Caco-2 (cell line): ENCODE measurements at regions not wholly inside any gene's neighbourhood (a gene's known extent, or its start where the extent isn't known, plus 50 kb on each side); places are given as distances from the start of the nearest gene placed in this dataset.

Source experiments
- BruUV-seq: library from RNA; stranded (reverse); fragments of 400-500 nt; replicated peaks from 2 replicates; lab custom pipeline; 2021; lab: Mats Ljungman, UMichigan
- CTCF ChIA-PET: fragments of 300-600 bp; sonication (Branson Sonifier 250); formaldehyde crosslinking; loops from one replicate; lab custom pipeline; 2022; ENCODE audit warnings: antibody characterized with exemption; lab: Charles Lee
- POLR2A ChIA-PET: fragments of 300-600 bp; sonication (Branson Sonifier 250); formaldehyde crosslinking; loops from one replicate; lab custom pipeline; 2022; ENCODE audit warnings: antibody characterized with exemption; lab: Charles Lee
- DNase-seq, 2 experiments: peaks; one replicate each; pipeline versions ENCODE4 v3.0.0 to v3.0.0-alpha.2; 2020 to 2022
- H3K27me3 ChIP-seq: replicated peaks from 2 replicates; pipeline ENCODE4 v1.6.0; 2011; ENCODE audit warnings: low read length; ENCODE audit not compliant: control insufficient read depth, insufficient read depth
- H3K36me3 ChIP-seq: 2 replicates; pipeline ENCODE4 v1.5.1; 2011; ENCODE audit warnings: low read length; ENCODE audit not compliant: control insufficient read depth, insufficient read depth
- H3K4me1 ChIP-seq: fragments of 250-450 bp; sonication (Bioruptor Pico); 2 replicates; pipeline ENCODE4 v1.5.1; 2020; ENCODE audit warnings: mild to moderate bottlenecking
- H3K4me3 ChIP-seq: 2 replicates; pipeline ENCODE4 v1.5.1; 2011; ENCODE audit warnings: low read depth, mild to moderate bottlenecking, control low read depth, low read length
- H3K9me3 ChIP-seq: fragments of 250-450 bp; sonication (Bioruptor Pico); 2 replicates; pipeline ENCODE4 v1.5.1; 2020; ENCODE audit warnings: mild to moderate bottlenecking, moderate library complexity
- H3K27ac Mint-ChIP-seq: one replicate; pipeline ENCODE4 v1.8.0; 2022; ENCODE audit warnings: mixed read lengths; ENCODE audit not compliant: unreplicated experiment
- H3K27me3 Mint-ChIP-seq: one replicate; pipeline ENCODE4 v1.8.0; 2022; ENCODE audit warnings: mixed read lengths; ENCODE audit not compliant: insufficient read depth, unreplicated experiment
- H3K36me3 Mint-ChIP-seq: one replicate; pipeline ENCODE4 v1.8.0; 2022; ENCODE audit warnings: mild to moderate bottlenecking, mixed read lengths; ENCODE audit not compliant: insufficient read depth, unreplicated experiment
- H3K4me1 Mint-ChIP-seq: one replicate; pipeline ENCODE4 v1.8.0; 2022; ENCODE audit warnings: low read depth, mixed read lengths; ENCODE audit not compliant: unreplicated experiment
- H3K4me3 Mint-ChIP-seq: one replicate; pipeline ENCODE4 v1.8.0; 2022; ENCODE audit warnings: mild to moderate bottlenecking, moderate library complexity, mixed read lengths; ENCODE audit not compliant: unreplicated experiment
- H3K9me3 Mint-ChIP-seq: one replicate; pipeline ENCODE4 v1.8.0; 2022; ENCODE audit warnings: mixed read lengths; ENCODE audit not compliant: unreplicated experiment
- intact Hi-C: fragments of 100-400 bp; cut with micrococcal nuclease; formaldehyde crosslinking; loops from one replicate; pipeline ENCODE4 v1.10.0; 2022; ENCODE audit not compliant: unreplicated experiment
- TF ChIP-seq, protein P1 (sequence below), 2 experiments: fragments of 200-600 bp in 1 of 2; IDR thresholded peaks; 1 replicate in 1 of 2; 2 replicates in 1 of 2; pipeline versions ENCODE4 v1.5.1 to v1.8.0; 2011 to 2022; ENCODE audit warnings: antibody characterized with exemption in 1 of 2, control low read depth in 1 of 2, inconsistent platforms in 1 of 2, low read depth in 1 of 2, low read length in 1 of 2, mild to moderate bottlenecking in 1 of 2, moderate library complexity in 1 of 2; ENCODE audit not compliant: insufficient read depth in 1 of 2, severe bottlenecking in 1 of 2, unreplicated experiment in 1 of 2

DNA sequence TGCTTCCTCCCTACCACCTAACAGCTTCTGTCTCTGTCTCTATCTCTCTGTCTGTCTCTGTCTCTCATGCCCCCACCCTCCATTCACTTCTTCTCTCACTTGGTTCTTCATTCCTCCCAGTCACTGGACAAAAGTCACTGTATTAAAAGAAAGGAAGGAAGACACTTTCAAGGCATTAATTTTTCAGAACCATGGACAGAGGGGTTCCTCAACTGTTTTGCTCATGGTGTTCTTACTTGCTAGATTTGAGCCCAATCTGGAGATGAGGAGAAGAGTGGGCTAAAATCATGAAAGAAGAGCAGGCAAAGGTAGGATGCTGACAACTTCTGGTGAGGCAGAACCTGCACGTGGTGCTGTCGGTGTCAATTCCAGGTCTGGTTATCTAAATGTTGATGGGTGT, 116.7 kb upstream of the LARGE1 start:
- intact Hi-C loops: no loop called here
- TF ChIP-seq, protein P1, sequence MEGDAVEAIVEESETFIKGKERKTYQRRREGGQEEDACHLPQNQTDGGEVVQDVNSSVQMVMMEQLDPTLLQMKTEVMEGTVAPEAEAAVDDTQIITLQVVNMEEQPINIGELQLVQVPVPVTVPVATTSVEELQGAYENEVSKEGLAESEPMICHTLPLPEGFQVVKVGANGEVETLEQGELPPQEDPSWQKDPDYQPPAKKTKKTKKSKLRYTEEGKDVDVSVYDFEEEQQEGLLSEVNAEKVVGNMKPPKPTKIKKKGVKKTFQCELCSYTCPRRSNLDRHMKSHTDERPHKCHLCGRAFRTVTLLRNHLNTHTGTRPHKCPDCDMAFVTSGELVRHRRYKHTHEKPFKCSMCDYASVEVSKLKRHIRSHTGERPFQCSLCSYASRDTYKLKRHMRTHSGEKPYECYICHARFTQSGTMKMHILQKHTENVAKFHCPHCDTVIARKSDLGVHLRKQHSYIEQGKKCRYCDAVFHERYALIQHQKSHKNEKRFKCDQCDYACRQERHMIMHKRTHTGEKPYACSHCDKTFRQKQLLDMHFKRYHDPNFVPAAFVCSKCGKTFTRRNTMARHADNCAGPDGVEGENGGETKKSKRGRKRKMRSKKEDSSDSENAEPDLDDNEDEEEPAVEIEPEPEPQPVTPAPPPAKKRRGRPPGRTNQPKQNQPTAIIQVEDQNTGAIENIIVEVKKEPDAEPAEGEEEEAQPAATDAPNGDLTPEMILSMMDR (IDR thresholded peaks at IDR 0.05; ENCODE audit: insufficient read depth in 1 of 2, low read depth in 1 of 2, low read length in 1 of 2, severe bottlenecking in 1 of 2, unreplicated experiment in 1 of 2): no peak
- Mint-ChIP-seq H3K27ac (no peak overlapping the region), H3K36me3 (no peaks in the 10 kb centered on the region), H3K4me1 (no peaks in the 10 kb centered on the region), H3K27me3 (peaks cover 5% of the 10 kb centered on the region), H3K4me3 (no peak overlapping the region), H3K9me3 (no peaks in the 10 kb centered on the region)
- no peaks in the 10 kb centered on the region for H3K36me3 ChIP-seq
- H3K4me1 ChIP-seq: no peaks in the 10 kb centered on the region
- no peaks in the 10 kb centered on the region for H3K27me3 ChIP-seq
- no TSS peak for BruUV-seq
- H3K9me3 ChIP-seq: no peaks in the 10 kb centered on the region
- no peak for DNase-seq
- ChIA-PET POLR2A (no interaction called here), CTCF (no interaction called here)
- H3K4me3 ChIP-seq: no peak overlapping the region

DNA sequence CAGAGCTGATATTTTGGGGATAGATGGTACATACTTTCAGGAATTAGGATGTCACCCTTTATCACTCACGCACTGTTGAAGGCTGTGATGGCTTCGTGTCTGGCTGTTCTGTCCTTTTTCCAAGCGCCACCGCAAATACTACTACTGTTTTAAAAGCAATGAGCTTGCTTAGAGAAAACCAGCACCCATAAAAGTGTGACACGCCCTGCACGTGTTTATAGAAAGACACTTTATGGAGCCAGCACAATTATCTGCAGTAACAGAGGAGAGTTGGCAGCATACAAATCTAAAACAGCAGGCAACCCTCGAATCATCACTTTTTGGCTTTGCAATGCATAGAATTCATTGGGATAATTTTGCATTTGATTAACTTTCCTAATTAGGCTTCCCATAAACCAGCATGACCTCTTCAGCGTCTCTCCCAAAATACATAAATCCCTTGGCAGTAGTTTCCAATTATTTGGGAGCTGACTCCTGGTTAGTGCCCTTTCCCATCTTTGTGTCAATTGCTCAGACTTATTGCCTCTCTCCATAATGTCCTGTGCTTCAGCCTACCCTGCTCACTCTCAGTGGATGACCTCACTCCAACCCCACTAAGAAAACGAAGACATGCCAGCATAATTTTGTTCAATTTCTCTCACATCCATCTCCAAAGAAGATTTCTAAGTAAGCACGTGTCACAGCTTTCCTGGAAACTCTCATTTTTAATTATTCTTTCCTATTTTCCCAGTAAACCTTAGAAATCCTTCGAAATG, 118.7 kb upstream of the LARGE1 start:
- DNase-seq: no peak
- H3K36me3 ChIP-seq: no peaks in the 10 kb centered on the region
- H3K4me1 ChIP-seq: no peaks in the 10 kb centered on the region
- no peaks in the 10 kb centered on the region for H3K9me3 ChIP-seq
- H3K27ac Mint-ChIP-seq: no peak overlapping the region
- no peaks in the 10 kb centered on the region for H3K9me3 Mint-ChIP-seq
- peaks cover 5% of the 10 kb centered on the region for H3K27me3 Mint-ChIP-seq
- H3K4me3 Mint-ChIP-seq: no peak overlapping the region
- no peaks in the 10 kb centered on the region for H3K36me3 Mint-ChIP-seq
- H3K27me3 ChIP-seq: no peaks in the 10 kb centered on the region
- intact Hi-C loops: no loop called here
- BruUV-seq: no TSS peak
- CTCF ChIA-PET: no interaction called here
- TF ChIP-seq, protein P1 (IDR thresholded peaks at IDR 0.05; ENCODE audit: insufficient read depth in 1 of 2, low read depth in 1 of 2, low read length in 1 of 2, severe bottlenecking in 1 of 2, unreplicated experiment in 1 of 2): no peak
- no peak overlapping the region for H3K4me3 ChIP-seq
- H3K4me1 Mint-ChIP-seq: no peaks in the 10 kb centered on the region
- POLR2A ChIA-PET: interaction anchor here (0.6 kb wide), 1 partner anchor 87 kb away, joined by 3 read pairs; no protein-coding TSS in a partner anchor

DNA sequence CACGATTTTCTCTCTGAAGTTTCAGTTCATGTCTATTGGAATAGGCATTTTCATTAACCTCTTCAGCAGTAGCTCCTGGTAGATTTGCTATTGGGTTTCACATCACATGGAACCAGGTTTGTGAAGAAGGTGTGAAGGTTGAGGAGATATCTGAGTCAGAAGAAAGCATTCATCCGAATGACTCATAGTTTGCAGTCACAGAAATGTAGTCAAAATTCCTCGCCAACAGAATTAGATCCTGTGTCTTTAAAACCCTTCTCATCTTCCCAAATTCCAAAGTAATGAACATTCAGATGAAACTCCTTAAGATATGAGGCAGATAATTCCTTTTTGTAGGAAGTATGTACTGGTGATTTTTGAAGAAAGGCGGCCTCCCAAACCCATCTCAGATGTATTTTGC, 125.0 kb upstream of the LARGE1 start:
- TF ChIP-seq, protein P1 (IDR thresholded peaks at IDR 0.05; ENCODE audit: insufficient read depth in 1 of 2, low read depth in 1 of 2, low read length in 1 of 2, severe bottlenecking in 1 of 2, unreplicated experiment in 1 of 2): no peak
- H3K4me1 Mint-ChIP-seq: no peaks in the 10 kb centered on the region
- H3K27me3 Mint-ChIP-seq: peaks cover 2% of the 10 kb centered on the region
- Histone ChIP-seq H3K36me3 (no peaks in the 10 kb centered on the region), H3K27me3 (no peaks in the 10 kb centered on the region), H3K4me3 (no peak overlapping the region), H3K9me3 (no peaks in the 10 kb centered on the region), H3K4me1 (no peaks in the 10 kb centered on the region)
- ChIA-PET CTCF (no interaction called here), POLR2A (no interaction called here)
- BruUV-seq: no TSS peak
- no peaks in the 10 kb centered on the region for H3K9me3 Mint-ChIP-seq
- intact Hi-C loops: no loop called here
- no peak overlapping the region for H3K27ac Mint-ChIP-seq
- no peaks in the 10 kb centered on the region for H3K36me3 Mint-ChIP-seq
- H3K4me3 Mint-ChIP-seq: no peak overlapping the region
- DNase-seq: no peak
